Naive thymus-derived CD4-positive, alpha-beta T cell (primary cell): ENCODE measurements at regions not wholly inside any gene's neighbourhood (a gene's known extent, or its start where the extent isn't known, plus 50 kb on each side); places are given as distances from the start of the nearest gene placed in this dataset.

ENCODE experiments used
- ATAC-seq: fragments of 150-1000 bp; cut with Tn5 transposase; 2 replicates; pipeline ENCODE4 v1.10.0; 2021; ENCODE audit warnings: mild to moderate bottlenecking, moderate library complexity
- CTCF ChIA-PET: fragments of 350-600 bp; sonication (Branson Sonifier 250); formaldehyde crosslinking; loops from one replicate; lab custom pipeline; 2021; ENCODE audit warnings: antibody characterized with exemption; lab: Charles Lee
- POLR2A ChIA-PET: fragments of 350-600 bp; sonication (Branson Sonifier 250); formaldehyde crosslinking; loops from one replicate; lab custom pipeline; 2021; ENCODE audit warnings: antibody characterized with exemption, inconsistent platforms; lab: Charles Lee
- DNase-seq, 9 donors: peaks; one replicate each; pipeline versions ENCODE4 v3.0.0 to v3.0.0-alpha.2; 2020 to 2022; ENCODE audit warnings: mixed read lengths in 1 of 9
- H3K27ac ChIP-seq: one replicate; pipeline ENCODE4 v1.7.0; 2013; ENCODE audit warnings: mild to moderate bottlenecking, low read depth, low read length, moderate library complexity
- H3K27me3 ChIP-seq, 2 donors: one replicate each; pipeline ENCODE4 v1.7.0; 2013; ENCODE audit warnings: low read length in 2 of 2, mild to moderate bottlenecking in 2 of 2, moderate library complexity in 2 of 2; ENCODE audit not compliant: control insufficient read depth in 2 of 2, insufficient read depth in 2 of 2
- H3K36me3 ChIP-seq, 3 experiments: 1 replicate in 2 of 3; 2 replicates in 1 of 3; pipeline ENCODE4 v1.7.0; 2013; ENCODE audit warnings: low read length in 3 of 3, mild to moderate bottlenecking in 3 of 3, moderate library complexity in 1 of 3; ENCODE audit not compliant: insufficient read depth in 3 of 3, control insufficient read depth in 2 of 3
- H3K4me1 ChIP-seq, 2 donors: one replicate each; pipeline ENCODE4 v1.7.0; 2013; ENCODE audit warnings: low read length in 2 of 2, mild to moderate bottlenecking in 2 of 2, moderate library complexity in 1 of 2; ENCODE audit not compliant: control insufficient read depth in 2 of 2, insufficient read depth in 2 of 2
- H3K4me3 ChIP-seq: 2 replicates; pipeline ENCODE4 v1.7.0; 2013; ENCODE audit warnings: mild to moderate bottlenecking, low read length
- H3K9me3 ChIP-seq, 3 experiments: 1 replicate in 2 of 3; 2 replicates in 1 of 3; pipeline ENCODE4 v1.7.0; 2013; ENCODE audit warnings: low read length in 3 of 3; ENCODE audit not compliant: control insufficient read depth in 2 of 3
- H3K27ac Mint-ChIP-seq, 9 donors: one replicate each; pipeline ENCODE4 v1.8.0; 2020 to 2022; ENCODE audit warnings: mixed read lengths in 9 of 9, mild to moderate bottlenecking in 8 of 9, moderate library complexity in 5 of 9, inconsistent platforms in 2 of 9
- H3K27me3 Mint-ChIP-seq, 5 donors: one replicate each; pipeline ENCODE4 v1.8.0; 2021 to 2022; ENCODE audit warnings: mixed read lengths in 5 of 5, mild to moderate bottlenecking in 1 of 5
- H3K36me3 Mint-ChIP-seq, 5 donors: one replicate each; pipeline ENCODE4 v1.8.0; 2020 to 2022; ENCODE audit warnings: mixed read lengths in 5 of 5, mild to moderate bottlenecking in 3 of 5, inconsistent platforms in 1 of 5
- H3K4me1 Mint-ChIP-seq, 7 donors: one replicate each; pipeline ENCODE4 v1.8.0; 2020 to 2022; ENCODE audit warnings: mixed read lengths in 7 of 7, mild to moderate bottlenecking in 3 of 7, inconsistent platforms in 1 of 7
- H3K4me3 Mint-ChIP-seq, 10 donors: one replicate each; pipeline ENCODE4 v1.8.0; 2020 to 2022; ENCODE audit warnings: mild to moderate bottlenecking in 10 of 10, mixed read lengths in 10 of 10, moderate library complexity in 6 of 10, inconsistent platforms in 2 of 10
- H3K9me3 Mint-ChIP-seq, 11 donors: one replicate each; pipeline ENCODE4 v1.8.0; 2020 to 2022; ENCODE audit warnings: mixed read lengths in 11 of 11, mild to moderate bottlenecking in 4 of 11, inconsistent platforms in 1 of 11, moderate library complexity in 1 of 11
- intact Hi-C, 2 donors: fragments of 100-400 bp; cut with micrococcal nuclease; formaldehyde crosslinking; loops; one replicate each; pipeline ENCODE4 v1.15.1; 2023

GRCh38 chr14:41303506-41303905 lies 303.2 kb upstream of the LRFN5 start:
- DNase-seq = no peak
- ChIA-PET CTCF (no interaction called here), POLR2A (no interaction called here)
- no peak for ATAC-seq
- H3K4me1 ChIP-seq = no peaks in the 10 kb centered on the region
- H3K27me3 Mint-ChIP-seq = no peaks in the 10 kb centered on the region
- no peaks in the 10 kb centered on the region for H3K36me3 Mint-ChIP-seq
- H3K9me3 Mint-ChIP-seq = peaks cover 0 to 6% (median 0%) of the 10 kb centered on the region in 11 donors
- H3K27me3 ChIP-seq = no peaks in the 10 kb centered on the region
- H3K9me3 ChIP-seq = no peaks in the 10 kb centered on the region
- no peak overlapping the region for H3K4me3 Mint-ChIP-seq
- no peak overlapping the region for H3K27ac ChIP-seq
- no peaks in the 10 kb centered on the region for H3K36me3 ChIP-seq
- no peak overlapping the region for H3K4me3 ChIP-seq
- intact Hi-C loops = no loop called here
- no peak overlapping the region for H3K27ac Mint-ChIP-seq
- no peaks in the 10 kb centered on the region for H3K4me1 Mint-ChIP-seq

GRCh38 chr14:41302776-41303175 lies 303.9 kb upstream of the LRFN5 start:
- Histone ChIP-seq H3K27me3 (no peaks in the 10 kb centered on the region), H3K36me3 (no peaks in the 10 kb centered on the region), H3K4me3 (no peak overlapping the region), H3K27ac (no peak overlapping the region), H3K4me1 (no peaks in the 10 kb centered on the region), H3K9me3 (no peaks in the 10 kb centered on the region)
- Mint-ChIP-seq H3K27me3 (no peaks in the 10 kb centered on the region), H3K27ac (no peak overlapping the region), H3K9me3 (peaks cover 0 to 6% (median 0%) of the 10 kb centered on the region in 11 donors), H3K4me3 (no peak overlapping the region), H3K4me1 (no peaks in the 10 kb centered on the region), H3K36me3 (no peaks in the 10 kb centered on the region)
- DNase-seq (no peak), ATAC-seq (no peak)
- ChIA-PET CTCF (no interaction called here), POLR2A (no interaction called here)
- intact Hi-C loops = no loop called here

- no peaks in the 10 kb centered on the region for H3K27me3 ChIP-seq
- no peaks in the 10 kb centered on the region for H3K36me3 ChIP-seq
- no peak for DNase-seq
- no peak overlapping the region for H3K4me3 ChIP-seq
- no peaks in the 10 kb centered on the region for H3K4me1 ChIP-seq
- H3K27ac ChIP-seq = no peak overlapping the region
- H3K27me3 Mint-ChIP-seq = no peaks in the 10 kb centered on the region
- H3K9me3 Mint-ChIP-seq = peaks cover 0 to 2% (median 0%) of the 10 kb centered on the region in 11 donors
- ChIA-PET CTCF (no interaction called here), POLR2A (no interaction called here)
- no peaks in the 10 kb centered on the region for H3K9me3 ChIP-seq
- no peaks in the 10 kb centered on the region for H3K36me3 Mint-ChIP-seq
- intact Hi-C loops = no loop called here
- no peak for ATAC-seq
- no peak overlapping the region for H3K27ac Mint-ChIP-seq
- no peaks in the 10 kb centered on the region for H3K4me1 Mint-ChIP-seq
- H3K4me3 Mint-ChIP-seq = no peak overlapping the region
These were observed 306.8 kb upstream of the LRFN5 start for GRCh38 chr14:41299924-41300323.

GRCh38 chr14:41298328-41298690 lies 308.4 kb upstream of the LRFN5 start:
- H3K27me3 ChIP-seq = no peaks in the 10 kb centered on the region
- CTCF ChIA-PET = no interaction called here
- no peak overlapping the region for H3K4me3 ChIP-seq
- Mint-ChIP-seq H3K4me3 (no peak overlapping the region), H3K36me3 (no peaks in the 10 kb centered on the region), H3K27ac (no peak overlapping the region), H3K9me3 (peaks cover 0 to 6% (median 2%) of the 10 kb centered on the region in 11 donors), H3K27me3 (no peaks in the 10 kb centered on the region), H3K4me1 (no peaks in the 10 kb centered on the region)
- H3K36me3 ChIP-seq = no peaks in the 10 kb centered on the region
- intact Hi-C loops = no loop called here
- DNase-seq (no peak), ATAC-seq (no peak)
- no peaks in the 10 kb centered on the region for H3K9me3 ChIP-seq
- POLR2A ChIA-PET = no interaction called here
- H3K27ac ChIP-seq = no peak overlapping the region
- no peaks in the 10 kb centered on the region for H3K4me1 ChIP-seq

- no peak overlapping the region for H3K4me3 Mint-ChIP-seq
- Histone ChIP-seq H3K4me3 (no peak overlapping the region), H3K27me3 (no peaks in the 10 kb centered on the region), H3K9me3 (no peaks in the 10 kb centered on the region), H3K4me1 (no peaks in the 10 kb centered on the region), H3K27ac (no peak overlapping the region), H3K36me3 (no peaks in the 10 kb centered on the region)
- no peaks in the 10 kb centered on the region for H3K36me3 Mint-ChIP-seq
- CTCF ChIA-PET = no interaction called here
- H3K4me1 Mint-ChIP-seq = no peaks in the 10 kb centered on the region
- H3K27me3 Mint-ChIP-seq = no peaks in the 10 kb centered on the region
- DNase-seq = no peak
- intact Hi-C loops = no loop called here
- POLR2A ChIA-PET = no interaction called here
- ATAC-seq = no peak
- no peak overlapping the region for H3K27ac Mint-ChIP-seq
- peaks cover 0 to 6% (median 2%) of the 10 kb centered on the region in 11 donors for H3K9me3 Mint-ChIP-seq
These were observed 308.9 kb upstream of the LRFN5 start for GRCh38 chr14:41297576-41298327.

GRCh38 chr14:41295734-41296133 lies 310.9 kb upstream of the LRFN5 start:
- Mint-ChIP-seq H3K4me3 (no peak overlapping the region), H3K9me3 (peaks cover 0 to 10% (median 3%) of the 10 kb centered on the region in 11 donors), H3K36me3 (no peaks in the 10 kb centered on the region), H3K4me1 (no peaks in the 10 kb centered on the region), H3K27me3 (no peaks in the 10 kb centered on the region), H3K27ac (no peak overlapping the region)
- ChIA-PET POLR2A (no interaction called here), CTCF (no interaction called here)
- H3K9me3 ChIP-seq = no peaks in the 10 kb centered on the region
- no peaks in the 10 kb centered on the region for H3K27me3 ChIP-seq
- H3K4me1 ChIP-seq = no peaks in the 10 kb centered on the region
- no peak for DNase-seq
- ATAC-seq = no peak
- H3K27ac ChIP-seq = no peak overlapping the region
- no peaks in the 10 kb centered on the region for H3K36me3 ChIP-seq
- H3K4me3 ChIP-seq = no peak overlapping the region
- intact Hi-C loops = no loop called here

GRCh38 chr14:41289025-41289424 lies 317.7 kb upstream of the LRFN5 start:
- Histone ChIP-seq H3K27me3 (no peaks in the 10 kb centered on the region), H3K4me1 (no peaks in the 10 kb centered on the region), H3K4me3 (no peak overlapping the region), H3K36me3 (no peaks in the 10 kb centered on the region), H3K27ac (no peak overlapping the region), H3K9me3 (no peaks in the 10 kb centered on the region)
- peaks cover 2 to 25% (median 11%) of the 10 kb centered on the region in 11 donors for H3K9me3 Mint-ChIP-seq
- no peak for DNase-seq
- no peak overlapping the region for H3K4me3 Mint-ChIP-seq
- H3K27ac Mint-ChIP-seq = no peak overlapping the region
- no peak for ATAC-seq
- H3K36me3 Mint-ChIP-seq = no peaks in the 10 kb centered on the region
- CTCF ChIA-PET = no interaction called here
- no peaks in the 10 kb centered on the region for H3K27me3 Mint-ChIP-seq
- POLR2A ChIA-PET = no interaction called here
- intact Hi-C loops = no loop called here
- H3K4me1 Mint-ChIP-seq = no peaks in the 10 kb centered on the region
